ENCODE measurements at regions not wholly inside any gene's neighbourhood (a gene's known extent, or its start where the extent isn't known, plus 50 kb on each side); places are given as distances from the start of the nearest gene placed in this dataset.

- TF ChIP-seq CTCF (IDR thresholded peaks at IDR 0.05) (no peak), POLR2A (IDR thresholded peaks at IDR 0.05) (no peak)
These were observed 54.4 kb downstream of the PMAIP1 start for GRCh38 chr18:59954241-59954640.

Data from adrenal gland (tissue), 5 donors.